Keratinocyte (primary cell): ENCODE measurements at regions not wholly inside any gene's neighbourhood (a gene's known extent, or its start where the extent isn't known, plus 50 kb on each side); places are given as distances from the start of the nearest gene placed in this dataset.

Experiments
- DNase-seq: peaks from one replicate; pipeline ENCODE4 v3.0.0-alpha.2; 2011; ENCODE audit warnings: low read depth, missing footprints, low spot score
- FAIRE-seq: peaks from 2 replicates; lab custom pipeline; 2011; peaks lifted over from hg19 to GRCh38; lab: Jason Lieb, UNC
- H2AFZ ChIP-seq: 2 replicates; pipeline ENCODE4 v1.6.0; 2012; ENCODE audit warnings: low read length, control low read depth, inconsistent platforms; ENCODE audit not compliant: control insufficient read depth
- H3K27ac ChIP-seq: 2 replicates; pipeline ENCODE4 v1.5.1; 2011; ENCODE audit warnings: low read length; ENCODE audit not compliant: control insufficient read depth, insufficient read depth
- H3K27me3 ChIP-seq: 3 replicates; pipeline ENCODE4 v1.6.0; 2011; ENCODE audit warnings: low read length; ENCODE audit not compliant: control insufficient read depth, insufficient read depth; ENCODE audit errors: extremely low read depth
- H3K36me3 ChIP-seq, 2 experiments: 2 replicates in 1 of 2; 3 replicates in 1 of 2; pipeline ENCODE4 v1.5.1; 2011; ENCODE audit warnings: low read length in 2 of 2, mild to moderate bottlenecking in 1 of 2; ENCODE audit not compliant: control insufficient read depth in 2 of 2, insufficient read depth in 2 of 2; ENCODE audit errors: extremely low read depth in 1 of 2
- H3K4me1 ChIP-seq: 3 replicates; pipeline ENCODE4 v1.5.1; 2011; ENCODE audit warnings: low read length; ENCODE audit not compliant: control insufficient read depth, insufficient read depth; ENCODE audit errors: extremely low read depth
- H3K4me2 ChIP-seq: 3 replicates; pipeline ENCODE4 v1.6.0; 2011; ENCODE audit warnings: low read depth, low read length; ENCODE audit not compliant: control insufficient read depth, insufficient read depth; ENCODE audit errors: extremely low read depth
- H3K4me3 ChIP-seq, 3 experiments: fragments of 200-600 bp in 1 of 3; sonication (generic) in 1 of 3; 2 replicates in 2 of 3; 3 replicates in 1 of 3; pipeline ENCODE4 v1.5.1; 2011 to 2016; ENCODE audit warnings: low read length in 3 of 3, mild to moderate bottlenecking in 3 of 3, control low read depth in 2 of 3, inconsistent platforms in 1 of 3, low read depth in 1 of 3, mixed read lengths in 1 of 3, mixed run types in 1 of 3, moderate library complexity in 1 of 3; ENCODE audit not compliant: control insufficient read depth in 2 of 3, insufficient read depth in 2 of 3; ENCODE audit errors: extremely low read depth in 1 of 3
- H3K79me2 ChIP-seq: 2 replicates; pipeline ENCODE4 v1.6.0; 2012; ENCODE audit warnings: low read length; ENCODE audit not compliant: control insufficient read depth, insufficient read depth
- H3K9ac ChIP-seq: 3 replicates; pipeline ENCODE4 v1.6.0; 2011; ENCODE audit warnings: low read length; ENCODE audit not compliant: control insufficient read depth, insufficient read depth; ENCODE audit errors: extremely low read depth
- H3K9me1 ChIP-seq: 3 replicates; pipeline ENCODE4 v1.6.0; 2011; ENCODE audit warnings: low read length; ENCODE audit not compliant: control insufficient read depth, insufficient read depth; ENCODE audit errors: extremely low read depth
- H3K9me3 ChIP-seq: 2 replicates; pipeline ENCODE4 v1.5.1; 2012; ENCODE audit warnings: low read depth, low read length; ENCODE audit not compliant: control insufficient read depth
- H4K20me1 ChIP-seq: 3 replicates; pipeline ENCODE4 v1.6.0; 2011; ENCODE audit warnings: low read length; ENCODE audit not compliant: control insufficient read depth, insufficient read depth; ENCODE audit errors: extremely low read depth
- EZH2 ChIP-seq: IDR thresholded peaks from one replicate; pipeline ENCODE4 v1.6.1; 2012; ENCODE audit warnings: inconsistent platforms, mild to moderate bottlenecking, low read length, moderate library complexity
- dilution Hi-C: fragments of 300-500 bp; cut with MboI; formaldehyde crosslinking; loops from one replicate; pipeline ENCODE4 v1.7.0; 2020; ENCODE audit warnings: low sequenced_read_pairs; ENCODE audit not compliant: extremely low pct_ligation_motif_present
- TF ChIP-seq, protein P1 (sequence below), 3 experiments: IDR thresholded peaks in 1 of 3; conservative IDR thresholded peaks in 1 of 3; optimal IDR thresholded peaks in 1 of 3; 2 replicates in 2 of 3; 3 replicates in 1 of 3; pipeline versions ENCODE3 to v1.5.1; 2011; ENCODE audit warnings: low read length in 3 of 3, mild to moderate bottlenecking in 3 of 3, moderate library complexity in 2 of 3, control low read depth in 1 of 3, inconsistent platforms in 1 of 3; ENCODE audit not compliant: insufficient read depth in 2 of 3; ENCODE audit errors: extremely low read depth in 1 of 3

DNA sequence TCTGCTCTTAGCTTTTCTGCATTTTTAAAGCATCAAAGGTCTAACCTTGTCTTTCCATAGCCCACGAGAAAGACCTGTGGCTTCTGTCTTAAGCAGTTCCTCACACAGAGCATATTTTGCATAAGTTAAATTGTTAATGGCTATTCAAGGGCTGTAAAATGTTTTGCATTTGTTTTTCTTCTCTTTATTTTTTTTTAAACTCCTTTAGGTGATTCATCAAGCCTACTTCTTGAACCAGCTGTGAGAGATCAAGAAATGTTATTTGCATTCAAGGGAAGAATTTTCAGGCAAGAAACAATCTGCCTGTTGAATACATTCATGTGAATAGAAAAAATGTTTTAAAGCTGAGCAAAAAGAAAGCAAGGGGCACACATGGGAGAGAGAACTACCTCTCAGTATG lies 423.8 kb upstream of the FRG1 start:
- dilution Hi-C loops = no loop called here
- DNase-seq = no peak
- no peaks in the 10 kb centered on the region for H3K9me3 ChIP-seq
- no peaks in the 10 kb centered on the region for H3K36me3 ChIP-seq
- H3K27me3 ChIP-seq = no peaks in the 10 kb centered on the region
- no peaks in the 10 kb centered on the region for H4K20me1 ChIP-seq
- H3K4me2 ChIP-seq = no peak overlapping the region
- no peak overlapping the region for H2AFZ ChIP-seq
- FAIRE-seq = no peak
- H3K9me1 ChIP-seq = no peaks in the 10 kb centered on the region
- H3K79me2 ChIP-seq = no peaks in the 10 kb centered on the region
- no peaks in the 10 kb centered on the region for H3K4me1 ChIP-seq
- TF ChIP-seq, protein P1, sequence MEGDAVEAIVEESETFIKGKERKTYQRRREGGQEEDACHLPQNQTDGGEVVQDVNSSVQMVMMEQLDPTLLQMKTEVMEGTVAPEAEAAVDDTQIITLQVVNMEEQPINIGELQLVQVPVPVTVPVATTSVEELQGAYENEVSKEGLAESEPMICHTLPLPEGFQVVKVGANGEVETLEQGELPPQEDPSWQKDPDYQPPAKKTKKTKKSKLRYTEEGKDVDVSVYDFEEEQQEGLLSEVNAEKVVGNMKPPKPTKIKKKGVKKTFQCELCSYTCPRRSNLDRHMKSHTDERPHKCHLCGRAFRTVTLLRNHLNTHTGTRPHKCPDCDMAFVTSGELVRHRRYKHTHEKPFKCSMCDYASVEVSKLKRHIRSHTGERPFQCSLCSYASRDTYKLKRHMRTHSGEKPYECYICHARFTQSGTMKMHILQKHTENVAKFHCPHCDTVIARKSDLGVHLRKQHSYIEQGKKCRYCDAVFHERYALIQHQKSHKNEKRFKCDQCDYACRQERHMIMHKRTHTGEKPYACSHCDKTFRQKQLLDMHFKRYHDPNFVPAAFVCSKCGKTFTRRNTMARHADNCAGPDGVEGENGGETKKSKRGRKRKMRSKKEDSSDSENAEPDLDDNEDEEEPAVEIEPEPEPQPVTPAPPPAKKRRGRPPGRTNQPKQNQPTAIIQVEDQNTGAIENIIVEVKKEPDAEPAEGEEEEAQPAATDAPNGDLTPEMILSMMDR (optimal IDR thresholded peaks at IDR 0.05 in 1 of 3, IDR thresholded peaks at IDR 0.05 in 1 of 3, conservative IDR thresholded peaks at IDR 0.05 in 1 of 3; ENCODE audit: extremely low read depth in 1 of 3, insufficient read depth in 2 of 3, low read length in 3 of 3) = no peak
- H3K4me3 ChIP-seq = no peak overlapping the region
- H3K9ac ChIP-seq = no peak overlapping the region
- no peak overlapping the region for H3K27ac ChIP-seq

DNA sequence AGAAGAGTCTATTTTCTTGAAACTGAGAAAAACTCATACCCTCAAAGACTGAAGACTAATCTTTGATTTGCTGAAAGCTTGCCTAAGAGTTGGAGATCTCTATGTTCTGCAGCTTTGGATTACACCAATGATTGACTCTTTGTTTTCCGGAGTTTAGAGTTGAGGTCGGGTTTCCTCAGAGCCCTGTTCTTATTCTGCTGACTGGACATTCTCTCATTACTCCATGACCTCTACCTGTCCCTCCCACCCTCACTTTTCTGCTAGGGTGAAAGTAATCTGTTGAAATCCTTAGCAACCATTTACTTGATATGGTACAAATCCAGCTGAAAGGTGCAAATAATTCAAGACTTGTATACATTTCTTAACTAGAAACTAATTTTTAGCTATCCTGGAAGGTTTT lies 421.5 kb upstream of the FRG1 start:
- no peak for FAIRE-seq

More for the DNA sequence above, 421.5 kb upstream of the FRG1 start:
- no peak overlapping the region for H3K4me2 ChIP-seq
- H3K27me3 ChIP-seq = no peaks in the 10 kb centered on the region
- no peaks in the 10 kb centered on the region for H3K79me2 ChIP-seq
- no peak for DNase-seq
- no peaks in the 10 kb centered on the region for H3K9me1 ChIP-seq
- H3K9me3 ChIP-seq = no peaks in the 10 kb centered on the region
- H3K27ac ChIP-seq = no peak overlapping the region
- dilution Hi-C loops = no loop called here
- TF ChIP-seq, protein P1 (optimal IDR thresholded peaks at IDR 0.05 in 1 of 3, IDR thresholded peaks at IDR 0.05 in 1 of 3, conservative IDR thresholded peaks at IDR 0.05 in 1 of 3; ENCODE audit: extremely low read depth in 1 of 3, insufficient read depth in 2 of 3, low read length in 3 of 3) = no peak
- no peak for TF ChIP-seq EZH2
- no peak overlapping the region for H3K9ac ChIP-seq
- no peaks in the 10 kb centered on the region for H3K4me1 ChIP-seq
- no peaks in the 10 kb centered on the region for H3K36me3 ChIP-seq
- H3K4me3 ChIP-seq = no peak overlapping the region
- H2AFZ ChIP-seq = no peak overlapping the region
- no peaks in the 10 kb centered on the region for H4K20me1 ChIP-seq
